ENCODE measurements at regions not wholly inside any gene's neighbourhood (a gene's known extent, or its start where the extent isn't known, plus 50 kb on each side); places are given as distances from the start of the nearest gene placed in this dataset.

GRCh38 chr2:71892896-71893295 lies 254.8 kb downstream of the CYP26B1 start:
- ChIA-PET CTCF (no interaction called here), POLR2A (no interaction called here)
- DNase-seq (ENCODE audit: extremely low spot score): peak; percentile 1
- TF ChIP-seq CTBP1 (IDR thresholded peaks at IDR 0.05; ENCODE audit: borderline replicate concordance) (no peak), HDGF (IDR thresholded peaks at IDR 0.05; ENCODE audit: borderline replicate concordance) (no peak), ARNT (IDR thresholded peaks at IDR 0.05) (no peak), L3MBTL2 (conservative IDR thresholded peaks at IDR 0.05) (no peak), FOXA1 (IDR thresholded peaks at IDR 0.05) (no peak), ZNF384 (IDR thresholded peaks at IDR 0.05) (no peak), TARDBP (IDR thresholded peaks at IDR 0.05) (no peak), SUZ12 (IDR thresholded peaks at IDR 0.05) (no peak), ELF4 (IDR thresholded peaks at IDR 0.05) (no peak), SP1 (IDR thresholded peaks at IDR 0.05) (no peak), FOXM1 (IDR thresholded peaks at IDR 0.05; ENCODE audit: borderline replicate concordance) (no peak), BHLHE40 (IDR thresholded peaks at IDR 0.05; ENCODE audit: borderline replicate concordance) (no peak)
- TF ChIP-seq, protein P1, sequence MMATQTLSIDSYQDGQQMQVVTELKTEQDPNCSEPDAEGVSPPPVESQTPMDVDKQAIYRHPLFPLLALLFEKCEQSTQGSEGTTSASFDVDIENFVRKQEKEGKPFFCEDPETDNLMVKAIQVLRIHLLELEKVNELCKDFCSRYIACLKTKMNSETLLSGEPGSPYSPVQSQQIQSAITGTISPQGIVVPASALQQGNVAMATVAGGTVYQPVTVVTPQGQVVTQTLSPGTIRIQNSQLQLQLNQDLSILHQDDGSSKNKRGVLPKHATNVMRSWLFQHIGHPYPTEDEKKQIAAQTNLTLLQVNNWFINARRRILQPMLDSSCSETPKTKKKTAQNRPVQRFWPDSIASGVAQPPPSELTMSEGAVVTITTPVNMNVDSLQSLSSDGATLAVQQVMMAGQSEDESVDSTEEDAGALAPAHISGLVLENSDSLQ (IDR thresholded peaks at IDR 0.05): no peak

GRCh38 chr2:71892423-71892730 lies 255.3 kb downstream of the CYP26B1 start:
- POLR2A ChIA-PET: no interaction called here

GRCh38 chr2:71891719-71892422 lies 255.8 kb downstream of the CYP26B1 start:
- ChIA-PET POLR2A (no interaction called here), CTCF (no interaction called here)
- DNase-seq (ENCODE audit: extremely low spot score): no peak
- TF ChIP-seq ZNF384 (IDR thresholded peaks at IDR 0.05) (no peak), FOXK2 (IDR thresholded peaks at IDR 0.05) (no peak), NFRKB (IDR thresholded peaks at IDR 0.05) (no peak), HDGF (IDR thresholded peaks at IDR 0.05; ENCODE audit: borderline replicate concordance) (no peak), LEF1 (IDR thresholded peaks at IDR 0.05; ENCODE audit: borderline replicate concordance) (no peak), FOXM1 (IDR thresholded peaks at IDR 0.05; ENCODE audit: borderline replicate concordance) (no peak), ELF4 (IDR thresholded peaks at IDR 0.05) (no peak), SUZ12 (IDR thresholded peaks at IDR 0.05) (no peak), CTBP1 (IDR thresholded peaks at IDR 0.05; ENCODE audit: borderline replicate concordance) (no peak)
- TF ChIP-seq, protein P1 (IDR thresholded peaks at IDR 0.05): no peak

More at GRCh38 chr2:71892423-71892730, 255.3 kb downstream of the CYP26B1 start:
- CTCF ChIA-PET: no interaction called here
- peak; percentile 1 for DNase-seq (ENCODE audit: extremely low spot score)
- TF ChIP-seq ZNF384 (IDR thresholded peaks at IDR 0.05) (no peak), FOXA1 (IDR thresholded peaks at IDR 0.05) (no peak), FOXK2 (IDR thresholded peaks at IDR 0.05) (no peak), SUZ12 (IDR thresholded peaks at IDR 0.05) (no peak), SP1 (IDR thresholded peaks at IDR 0.05) (no peak), BHLHE40 (IDR thresholded peaks at IDR 0.05; ENCODE audit: borderline replicate concordance) (no peak), HDGF (IDR thresholded peaks at IDR 0.05; ENCODE audit: borderline replicate concordance) (no peak), TARDBP (IDR thresholded peaks at IDR 0.05) (no peak), CTBP1 (IDR thresholded peaks at IDR 0.05; ENCODE audit: borderline replicate concordance) (no peak), L3MBTL2 (conservative IDR thresholded peaks at IDR 0.05) (no peak), LEF1 (IDR thresholded peaks at IDR 0.05; ENCODE audit: borderline replicate concordance) (no peak), ELF4 (IDR thresholded peaks at IDR 0.05) (no peak), FOXM1 (IDR thresholded peaks at IDR 0.05; ENCODE audit: borderline replicate concordance) (no peak), NFRKB (IDR thresholded peaks at IDR 0.05) (no peak), ARNT (IDR thresholded peaks at IDR 0.05) (no peak)
- TF ChIP-seq, protein P1 (IDR thresholded peaks at IDR 0.05): no peak

GRCh38 chr2:71891155-71891554 lies 256.5 kb downstream of the CYP26B1 start:
- no peak for DNase-seq (ENCODE audit: extremely low spot score)
- TF ChIP-seq FOXM1 (IDR thresholded peaks at IDR 0.05; ENCODE audit: borderline replicate concordance) (no peak), NFRKB (IDR thresholded peaks at IDR 0.05) (no peak), TARDBP (IDR thresholded peaks at IDR 0.05) (no peak), BHLHE40 (IDR thresholded peaks at IDR 0.05; ENCODE audit: borderline replicate concordance) (no peak), SUZ12 (IDR thresholded peaks at IDR 0.05) (no peak), ARNT (IDR thresholded peaks at IDR 0.05) (no peak), CTBP1 (IDR thresholded peaks at IDR 0.05; ENCODE audit: borderline replicate concordance) (no peak), LEF1 (IDR thresholded peaks at IDR 0.05; ENCODE audit: borderline replicate concordance) (no peak), FOXA1 (IDR thresholded peaks at IDR 0.05) (no peak), SP1 (IDR thresholded peaks at IDR 0.05) (no peak), L3MBTL2 (conservative IDR thresholded peaks at IDR 0.05) (no peak), ZNF384 (IDR thresholded peaks at IDR 0.05) (no peak), ELF4 (IDR thresholded peaks at IDR 0.05) (no peak), FOXK2 (IDR thresholded peaks at IDR 0.05) (no peak)
- TF ChIP-seq, protein P1 (IDR thresholded peaks at IDR 0.05): no peak
- POLR2A ChIA-PET: no interaction called here
- CTCF ChIA-PET: no interaction called here

- DNase-seq (ENCODE audit: extremely low spot score): no peak
- CTCF ChIA-PET: no interaction called here
- no peak for TF ChIP-seq ZNF384 (IDR thresholded peaks at IDR 0.05)
- no peak for TF ChIP-seq FOXK2 (IDR thresholded peaks at IDR 0.05)
- TF ChIP-seq SP1 (IDR thresholded peaks at IDR 0.05): no peak
- TF ChIP-seq CTBP1 (IDR thresholded peaks at IDR 0.05; ENCODE audit: borderline replicate concordance): no peak
- no peak for TF ChIP-seq SUZ12 (IDR thresholded peaks at IDR 0.05)
- TF ChIP-seq BHLHE40 (IDR thresholded peaks at IDR 0.05; ENCODE audit: borderline replicate concordance): no peak
- POLR2A ChIA-PET: no interaction called here
Measured at GRCh38 chr2:71889759-71890684, 257.6 kb downstream of the CYP26B1 start.

Measured in HEK293T (cell line).